Activated CD4-positive, alpha-beta T cell treated with anti-CD3 and anti-CD28 coated beads for 36 hours (primary cell): ENCODE measurements at regions not wholly inside any gene's neighbourhood (a gene's known extent, or its start where the extent isn't known, plus 50 kb on each side); places are given as distances from the start of the nearest gene placed in this dataset.

Experiments
- ATAC-seq: fragments of 200-7000 bp; cut with Tn5 transposase; one replicate; pipeline ENCODE4 v1.10.0; 2021; ENCODE audit warnings: mild to moderate bottlenecking, moderate library complexity
- CTCF ChIA-PET: fragments of 350-600 bp; sonication (Branson Sonifier 250); formaldehyde crosslinking; loops from one replicate; lab custom pipeline; 2021; ENCODE audit warnings: antibody characterized with exemption; lab: Charles Lee
- POLR2A ChIA-PET: fragments of 350-600 bp; sonication (Branson Sonifier 250); formaldehyde crosslinking; loops from one replicate; lab custom pipeline; 2021; ENCODE audit warnings: antibody characterized with exemption, inconsistent platforms; lab: Charles Lee
- DNase-seq: peaks from one replicate; pipeline ENCODE4 v3.0.0-alpha.2; 2020
- H3K27ac Mint-ChIP-seq: one replicate; pipeline ENCODE4 v1.8.0; 2021; ENCODE audit warnings: mixed read lengths
- H3K27me3 Mint-ChIP-seq: one replicate; pipeline ENCODE4 v1.8.0; 2021; ENCODE audit warnings: mixed read lengths
- H3K36me3 Mint-ChIP-seq: one replicate; pipeline ENCODE4 v1.8.0; 2021; ENCODE audit warnings: low read depth, mixed read lengths
- H3K4me1 Mint-ChIP-seq: one replicate; pipeline ENCODE4 v1.8.0; 2021; ENCODE audit warnings: mixed read lengths
- H3K4me3 Mint-ChIP-seq: one replicate; pipeline ENCODE4 v1.8.0; 2021; ENCODE audit warnings: mild to moderate bottlenecking, moderate library complexity, mixed read lengths
- H3K9me3 Mint-ChIP-seq: one replicate; pipeline ENCODE4 v1.8.0; 2021; ENCODE audit warnings: low read depth, mixed read lengths
- intact Hi-C, 2 experiments: fragments of 100-400 bp; cut with DNase I in 1 of 2; cut with micrococcal nuclease in 1 of 2; formaldehyde crosslinking; loops; one replicate each; pipeline versions ENCODE4 v1.14.2 to v1.15.1; 2022 to 2024; cut with DNase I, micrococcal nuclease

DNA sequence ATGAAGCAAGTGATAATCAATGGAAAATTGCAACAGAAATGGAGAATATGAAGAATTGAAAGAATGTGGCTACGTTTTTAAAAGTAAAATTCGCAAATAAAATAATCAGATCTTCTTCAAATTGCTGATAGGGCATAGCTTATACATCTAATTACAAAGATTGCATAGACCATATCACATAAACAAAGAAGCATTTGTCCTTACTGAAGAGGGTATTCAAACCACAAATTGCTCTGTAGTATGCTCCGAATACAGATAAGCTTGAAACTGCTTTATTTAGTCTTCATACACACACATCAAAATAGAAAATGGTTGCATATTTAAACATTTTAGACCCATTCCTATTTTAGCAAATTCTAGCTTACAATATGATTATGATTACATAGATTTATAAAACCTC, 206.7 kb upstream of the SLIT2 start:
- no peak for DNase-seq
- POLR2A ChIA-PET = no interaction called here
- ATAC-seq = no peak
- Mint-ChIP-seq H3K27me3 (no peaks in the 10 kb centered on the region), H3K9me3 (peaks cover 12% of the 10 kb centered on the region), H3K4me1 (no peaks in the 10 kb centered on the region), H3K36me3 (no peaks in the 10 kb centered on the region), H3K4me3 (no peak overlapping the region), H3K27ac (no peak overlapping the region)
- CTCF ChIA-PET = no interaction called here
- intact Hi-C loops = no loop called here

DNA sequence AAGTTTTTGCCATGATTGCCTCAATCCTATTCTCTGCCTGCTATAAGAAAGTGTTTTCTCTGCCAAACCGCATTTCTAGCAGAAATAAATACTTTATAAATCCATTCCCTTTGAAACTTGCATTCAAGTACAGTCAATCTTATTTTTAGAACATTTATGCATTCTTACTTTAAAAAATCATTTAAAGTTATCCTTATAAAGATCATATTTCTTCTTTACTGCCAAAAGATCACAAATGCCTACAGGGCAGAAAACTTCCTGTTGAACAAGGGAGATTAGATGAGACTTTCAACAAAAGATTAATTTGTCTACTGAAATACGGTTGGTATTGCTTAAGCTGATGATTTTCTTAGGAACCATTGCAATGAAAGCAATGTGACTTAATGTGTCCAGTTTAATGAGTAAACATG, 207.2 kb upstream of the SLIT2 start:
- ChIA-PET POLR2A (no interaction called here), CTCF (no interaction called here)
- Mint-ChIP-seq H3K27ac (no peak overlapping the region), H3K36me3 (no peaks in the 10 kb centered on the region), H3K4me3 (no peak overlapping the region), H3K4me1 (no peaks in the 10 kb centered on the region), H3K9me3 (peaks cover 12% of the 10 kb centered on the region), H3K27me3 (no peaks in the 10 kb centered on the region)
- intact Hi-C loops = no loop called here
- no peak for ATAC-seq
- DNase-seq = no peak

DNA sequence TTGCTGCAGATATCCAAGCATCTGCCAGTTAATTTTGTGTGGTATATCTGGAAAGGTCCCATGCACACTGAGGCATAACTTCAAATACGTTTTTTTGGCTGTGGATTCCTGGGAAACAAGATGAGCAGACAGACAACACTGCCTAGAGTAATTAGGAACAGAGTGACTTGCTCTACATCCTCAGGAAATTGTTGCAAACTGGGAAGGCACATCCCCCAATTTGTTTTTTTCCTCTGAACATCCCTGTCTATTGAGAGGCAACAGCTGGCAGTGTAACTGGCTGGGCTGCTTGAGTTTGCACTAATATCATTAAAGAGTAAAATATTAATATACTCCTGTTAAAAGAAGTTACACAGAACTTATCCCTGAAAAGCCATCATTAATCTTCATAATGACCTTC, 207.7 kb upstream of the SLIT2 start:
- Mint-ChIP-seq H3K36me3 (no peaks in the 10 kb centered on the region), H3K27me3 (no peaks in the 10 kb centered on the region), H3K4me1 (no peaks in the 10 kb centered on the region), H3K4me3 (no peak overlapping the region), H3K27ac (no peak overlapping the region), H3K9me3 (peaks cover 12% of the 10 kb centered on the region)
- ChIA-PET POLR2A (no interaction called here), CTCF (no interaction called here)
- DNase-seq (no peak), ATAC-seq (no peak)
- intact Hi-C loops = no loop called here

DNA sequence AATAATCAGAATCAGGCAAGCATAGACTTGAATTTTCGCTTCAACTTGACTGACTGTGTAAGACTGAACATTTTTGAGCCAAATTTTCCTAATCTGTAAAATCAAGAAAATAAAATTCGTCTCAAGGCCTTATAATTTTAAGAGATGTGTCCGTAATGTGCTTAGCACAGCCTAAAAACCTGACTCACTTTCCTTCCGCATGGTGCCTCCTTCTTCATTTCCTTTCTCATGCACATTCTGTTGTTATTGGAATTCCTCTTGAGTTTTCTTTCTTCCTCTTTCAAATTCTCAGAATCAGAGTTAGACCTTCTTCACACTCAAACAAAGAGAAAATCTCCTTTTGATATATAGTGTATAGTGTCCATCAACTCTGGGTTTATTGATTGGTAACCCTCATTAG, 208.9 kb upstream of the SLIT2 start:
- Mint-ChIP-seq H3K36me3 (no peaks in the 10 kb centered on the region), H3K4me1 (no peaks in the 10 kb centered on the region), H3K27me3 (no peaks in the 10 kb centered on the region), H3K9me3 (peaks cover 14% of the 10 kb centered on the region), H3K4me3 (no peak overlapping the region), H3K27ac (no peak overlapping the region)
- ATAC-seq = no peak
- CTCF ChIA-PET = no interaction called here
- POLR2A ChIA-PET = no interaction called here
- intact Hi-C loops = no loop called here
- DNase-seq = no peak

DNA sequence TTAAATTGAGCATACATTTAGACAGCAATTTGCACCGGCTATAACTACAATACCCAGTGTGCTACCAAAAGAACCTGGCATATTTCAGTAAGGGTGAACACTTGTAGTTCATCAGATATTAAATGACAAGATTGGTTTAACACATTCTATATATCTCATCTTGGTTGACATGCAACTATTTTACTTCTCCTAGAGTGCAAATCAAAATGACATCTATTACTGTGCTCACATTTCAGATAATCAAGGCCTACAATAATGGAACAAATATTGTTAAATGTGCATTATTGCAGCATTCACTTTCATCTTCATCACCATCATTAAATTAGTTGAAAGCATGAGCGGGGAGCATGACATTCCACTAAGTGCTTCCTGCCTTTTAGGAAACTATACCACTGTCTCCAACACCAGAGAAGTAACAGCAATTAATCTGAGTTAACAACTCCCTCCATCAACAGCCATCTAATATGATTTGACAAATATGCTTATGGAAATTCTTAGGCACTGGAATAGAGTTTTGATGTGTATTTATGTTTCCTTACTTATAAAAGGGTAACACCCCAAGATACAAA, 209.8 kb upstream of the SLIT2 start:
- peaks cover 14% of the 10 kb centered on the region for H3K9me3 Mint-ChIP-seq
- no peak overlapping the region for H3K4me3 Mint-ChIP-seq
- ATAC-seq (no peak), DNase-seq (no peak)
- no peak overlapping the region for H3K27ac Mint-ChIP-seq
- ChIA-PET POLR2A (no interaction called here), CTCF (no interaction called here)
- H3K36me3 Mint-ChIP-seq = no peaks in the 10 kb centered on the region
- H3K27me3 Mint-ChIP-seq = no peaks in the 10 kb centered on the region
- H3K4me1 Mint-ChIP-seq = no peaks in the 10 kb centered on the region
- intact Hi-C loops = no loop called here

DNA sequence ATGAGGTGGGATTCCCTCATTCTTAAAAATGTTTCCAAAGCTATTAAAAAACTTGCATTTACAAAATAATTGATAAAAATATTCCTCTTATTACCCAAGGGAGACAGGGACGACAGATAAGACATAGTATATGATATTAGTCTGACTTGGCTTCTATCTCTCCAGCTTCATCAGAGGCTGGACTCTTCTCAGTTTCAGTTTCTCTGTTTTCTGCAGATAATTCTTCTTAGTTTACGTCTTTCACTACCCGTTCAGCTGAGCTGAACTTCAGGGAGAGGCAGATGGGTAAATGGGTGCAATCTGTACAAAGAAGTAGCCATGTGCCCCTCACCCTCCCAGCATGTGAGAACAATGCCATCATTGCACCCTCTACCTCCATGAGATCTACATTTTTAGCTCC, 214.0 kb upstream of the SLIT2 start:
- ATAC-seq = no peak
- Mint-ChIP-seq H3K27ac (no peak overlapping the region), H3K4me1 (no peaks in the 10 kb centered on the region), H3K4me3 (no peak overlapping the region), H3K9me3 (peaks cover 7% of the 10 kb centered on the region), H3K36me3 (no peaks in the 10 kb centered on the region), H3K27me3 (no peaks in the 10 kb centered on the region)
- ChIA-PET POLR2A (no interaction called here), CTCF (no interaction called here)
- no peak for DNase-seq
- intact Hi-C loops = no loop called here

DNA sequence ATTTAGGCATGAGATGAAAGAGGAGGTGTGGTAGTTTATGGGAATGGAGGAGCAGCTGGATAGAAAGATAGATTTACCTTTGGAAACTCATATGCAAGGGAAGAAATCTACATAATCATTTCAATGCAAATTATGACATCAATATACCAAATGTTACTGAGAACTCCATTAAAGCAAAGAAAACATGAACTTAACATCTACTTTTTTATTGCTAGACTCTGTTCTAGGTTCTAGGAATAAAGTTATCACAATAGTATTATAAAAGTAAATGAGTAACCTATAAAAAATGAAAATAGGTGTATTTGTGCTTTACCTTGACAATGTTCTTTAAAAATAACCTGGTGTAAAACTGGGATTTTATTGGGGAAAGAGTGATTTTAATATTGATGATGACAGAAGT, 221.6 kb upstream of the SLIT2 start:
- no peak for DNase-seq
- POLR2A ChIA-PET = no interaction called here
- Mint-ChIP-seq H3K4me1 (no peaks in the 10 kb centered on the region), H3K27ac (no peak overlapping the region), H3K36me3 (no peaks in the 10 kb centered on the region), H3K9me3 (peaks cover 8% of the 10 kb centered on the region), H3K27me3 (no peaks in the 10 kb centered on the region), H3K4me3 (no peak overlapping the region)
- CTCF ChIA-PET = no interaction called here
- intact Hi-C loops = no loop called here
- no peak for ATAC-seq

DNA sequence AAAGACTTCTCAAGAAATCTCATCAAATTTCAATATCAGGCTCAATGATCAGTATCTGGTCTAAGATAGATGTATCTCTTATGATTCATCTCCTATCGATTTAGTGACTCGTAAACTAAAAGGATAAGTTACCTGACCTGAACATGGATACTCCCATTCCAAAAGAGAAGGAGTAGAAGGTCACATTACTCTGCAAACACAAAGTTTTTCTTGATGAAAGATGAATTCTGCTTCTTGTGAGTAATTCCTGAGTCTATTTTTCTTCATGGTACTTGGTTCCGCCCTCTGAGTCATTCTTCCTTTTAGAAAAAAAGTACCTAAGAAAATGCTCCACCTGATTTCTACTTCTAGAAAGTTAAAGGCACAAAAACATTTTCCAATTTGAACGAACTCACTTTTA, 223.1 kb upstream of the SLIT2 start:
- ChIA-PET CTCF (no interaction called here), POLR2A (no interaction called here)
- Mint-ChIP-seq H3K9me3 (peaks cover 8% of the 10 kb centered on the region), H3K27me3 (no peaks in the 10 kb centered on the region), H3K4me3 (no peak overlapping the region), H3K4me1 (no peaks in the 10 kb centered on the region), H3K27ac (no peak overlapping the region), H3K36me3 (no peaks in the 10 kb centered on the region)
- ATAC-seq (no peak), DNase-seq (no peak)
- intact Hi-C loops = no loop called here

DNA sequence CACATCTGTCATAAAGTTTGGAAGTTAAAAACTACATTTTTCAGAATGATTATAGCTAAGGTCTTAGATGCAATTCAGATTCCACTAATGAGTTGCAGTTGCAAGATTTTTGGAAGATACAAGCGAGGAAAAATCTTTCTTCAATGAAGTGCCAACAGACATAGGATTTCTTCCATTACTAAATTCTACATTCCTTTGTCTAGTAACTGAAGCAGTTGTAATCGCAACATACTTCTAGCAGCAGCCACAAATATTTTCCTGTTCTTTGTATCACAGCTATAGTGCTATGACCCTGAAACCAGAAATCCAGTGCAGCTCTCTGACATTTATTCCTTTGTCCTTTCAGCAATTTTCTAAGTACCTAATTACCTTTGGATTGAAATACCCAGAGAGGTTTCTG, 225.2 kb upstream of the SLIT2 start:
- Mint-ChIP-seq H3K27me3 (no peaks in the 10 kb centered on the region), H3K4me3 (no peak overlapping the region), H3K36me3 (no peaks in the 10 kb centered on the region), H3K4me1 (no peaks in the 10 kb centered on the region), H3K27ac (no peak overlapping the region), H3K9me3 (peaks cover 2% of the 10 kb centered on the region)
- ATAC-seq (no peak), DNase-seq (no peak)
- intact Hi-C loops = no loop called here
- ChIA-PET POLR2A (no interaction called here), CTCF (no interaction called here)

DNA sequence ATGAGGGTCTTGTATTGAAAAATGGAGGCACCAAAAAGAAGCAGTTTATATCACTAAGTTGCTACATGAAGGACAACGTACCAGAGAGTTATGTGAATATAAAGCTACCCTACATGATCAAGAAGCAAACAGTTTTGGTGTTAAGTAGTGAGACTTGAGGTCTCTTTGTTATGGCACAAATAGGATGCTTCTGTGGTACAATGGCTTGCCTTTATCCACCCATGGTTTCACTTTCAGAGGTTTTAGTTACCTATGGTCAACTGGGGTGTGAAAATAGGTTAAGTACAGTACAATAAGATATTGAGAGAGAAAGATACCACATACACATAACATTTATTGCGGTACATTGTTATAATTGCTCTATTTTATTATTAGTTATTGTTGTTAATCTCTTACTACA, 229.2 kb upstream of the SLIT2 start:
- no peaks in the 10 kb centered on the region for H3K36me3 Mint-ChIP-seq
- intact Hi-C loops = no loop called here

DNA sequence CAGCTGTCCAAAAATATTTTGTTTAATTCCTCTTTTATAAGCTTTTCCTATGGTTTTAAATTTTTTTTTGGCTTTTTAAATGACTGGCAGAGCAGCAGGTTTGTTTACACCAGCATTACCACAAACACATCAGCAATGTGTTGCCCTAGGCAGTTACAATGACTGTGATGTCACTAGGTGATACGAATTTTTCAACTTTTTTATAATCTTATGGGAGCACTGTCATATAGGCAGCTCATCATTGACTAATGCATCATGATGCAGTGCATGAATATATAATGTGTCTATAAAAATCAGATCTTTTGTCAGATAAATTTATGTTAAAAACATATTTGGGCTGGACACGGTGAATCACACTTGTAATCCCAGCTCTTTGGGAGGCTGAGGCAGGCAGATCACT, 231.6 kb upstream of the SLIT2 start:
- DNase-seq = no peak
- intact Hi-C loops = no loop called here
- CTCF ChIA-PET = interaction anchor here (0.6 to 1.1 kb wide), 2 partner anchors 113 to 285 kb away, joined by 3 read pairs; no protein-coding TSS in a partner anchor
- POLR2A ChIA-PET = no interaction called here
- no peak for ATAC-seq
- Mint-ChIP-seq H3K27ac (no peak overlapping the region), H3K27me3 (no peaks in the 10 kb centered on the region), H3K9me3 (peaks cover 2% of the 10 kb centered on the region), H3K4me1 (no peaks in the 10 kb centered on the region), H3K36me3 (no peaks in the 10 kb centered on the region), H3K4me3 (no peak overlapping the region)

More for the DNA sequence above, 229.2 kb upstream of the SLIT2 start:
- DNase-seq = no peak
- peaks cover 2% of the 10 kb centered on the region for H3K9me3 Mint-ChIP-seq
- H3K27ac Mint-ChIP-seq = no peak overlapping the region
- ChIA-PET CTCF (no interaction called here), POLR2A (no interaction called here)
- no peaks in the 10 kb centered on the region for H3K4me1 Mint-ChIP-seq
- no peak for ATAC-seq
- no peaks in the 10 kb centered on the region for H3K27me3 Mint-ChIP-seq
- H3K4me3 Mint-ChIP-seq = no peak overlapping the region

DNA sequence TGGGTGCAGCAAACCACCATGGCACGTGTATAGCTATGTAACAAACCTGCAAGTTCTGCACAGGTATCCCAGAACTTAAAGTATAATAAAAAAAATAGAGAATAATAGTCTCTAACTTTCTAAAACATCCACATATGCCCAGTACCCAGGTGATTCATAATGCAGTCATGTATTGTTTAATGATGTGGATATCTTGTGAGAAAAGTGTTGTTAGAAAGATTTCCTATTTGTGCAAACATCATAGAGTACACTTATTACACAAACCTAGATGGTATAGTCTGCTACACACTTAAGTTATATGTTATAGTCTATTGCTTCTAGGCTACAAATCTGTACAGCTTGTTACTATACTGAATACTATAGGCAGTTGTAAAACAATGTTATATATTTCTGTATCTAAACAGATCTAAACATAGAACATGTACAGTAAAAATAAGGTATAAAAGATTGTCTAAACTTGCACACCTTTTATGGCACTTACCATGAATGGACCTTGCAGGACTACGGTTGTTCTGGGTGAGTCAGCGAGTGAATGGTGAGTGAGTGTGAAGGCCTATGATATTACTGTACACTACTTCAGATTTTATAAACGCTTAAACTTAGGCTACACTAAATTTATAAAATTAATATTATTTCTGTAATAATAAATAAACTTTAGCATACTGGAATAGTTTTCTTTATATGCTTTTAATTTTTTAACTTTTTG, 232.2 kb upstream of the SLIT2 start:
- intact Hi-C loops = no loop called here

More for the DNA sequence above, 232.2 kb upstream of the SLIT2 start:
- Mint-ChIP-seq H3K4me3 (no peak overlapping the region), H3K27ac (no peak overlapping the region), H3K36me3 (no peaks in the 10 kb centered on the region), H3K27me3 (no peaks in the 10 kb centered on the region), H3K9me3 (peaks cover 2% of the 10 kb centered on the region), H3K4me1 (no peaks in the 10 kb centered on the region)
- ATAC-seq (no peak), DNase-seq (no peak)
- ChIA-PET POLR2A (no interaction called here), CTCF (interaction anchor here (0.6 to 1.1 kb wide), 2 partner anchors 113 to 284 kb away, joined by 3 read pairs; no protein-coding TSS in a partner anchor)
